ENCODE measurements at regions not wholly inside any gene's neighbourhood (a gene's known extent, or its start where the extent isn't known, plus 50 kb on each side); places are given as distances from the start of the nearest gene placed in this dataset.

DNA sequence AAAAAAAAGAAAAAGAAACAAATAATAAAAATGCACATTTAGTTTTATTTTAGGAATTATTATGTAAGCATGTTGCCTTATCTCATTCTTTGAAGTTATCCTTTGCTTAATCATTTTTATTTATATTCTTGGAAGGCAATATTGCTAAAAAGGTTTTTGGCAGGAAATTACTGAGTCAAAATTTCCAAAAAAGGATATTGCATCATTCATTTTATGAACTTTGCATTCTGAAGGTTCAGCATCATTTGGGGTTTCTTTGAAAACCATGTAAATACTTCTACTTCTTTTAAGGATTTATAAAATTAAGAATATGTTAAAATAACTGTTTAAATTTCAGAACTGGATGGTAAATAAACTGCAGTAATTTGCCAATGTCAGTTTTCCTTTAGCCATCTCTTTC, 94.2 kb upstream of the CTNND2 start:
- no peaks in the 10 kb centered on the region for H4K20me1 ChIP-seq (ENCODE audit: insufficient read depth, low read depth, low read length)
- H3K4me2 ChIP-seq (ENCODE audit: low read depth, low read length, poor library complexity, severe bottlenecking) = no peak overlapping the region
- H3K4me1 ChIP-seq (ENCODE audit: low read length) = no peaks in the 10 kb centered on the region
- no peaks in the 10 kb centered on the region for H3K36me3 ChIP-seq (ENCODE audit: insufficient read depth, low read length)
- no peak overlapping the region for H3K27ac ChIP-seq (ENCODE audit: low read length)
- no peak overlapping the region for H3K9ac ChIP-seq (ENCODE audit: low read length)
- H3K79me2 ChIP-seq (ENCODE audit: low read length) = no peaks in the 10 kb centered on the region
- no peak overlapping the region for H3K4me3 ChIP-seq (ENCODE audit: low read length)
- peaks cover 17% of the 10 kb centered on the region for H3K9me3 ChIP-seq (ENCODE audit: low read length)
- H2AFZ ChIP-seq (ENCODE audit: low read length) = no peak overlapping the region
- DNase-seq = no peak
- no peaks in the 10 kb centered on the region for H3K27me3 ChIP-seq (ENCODE audit: low read length)
- no peaks in the 10 kb centered on the region for H3K9me2 ChIP-seq (replicated peaks; ENCODE audit: insufficient read depth, low read length)

DNA sequence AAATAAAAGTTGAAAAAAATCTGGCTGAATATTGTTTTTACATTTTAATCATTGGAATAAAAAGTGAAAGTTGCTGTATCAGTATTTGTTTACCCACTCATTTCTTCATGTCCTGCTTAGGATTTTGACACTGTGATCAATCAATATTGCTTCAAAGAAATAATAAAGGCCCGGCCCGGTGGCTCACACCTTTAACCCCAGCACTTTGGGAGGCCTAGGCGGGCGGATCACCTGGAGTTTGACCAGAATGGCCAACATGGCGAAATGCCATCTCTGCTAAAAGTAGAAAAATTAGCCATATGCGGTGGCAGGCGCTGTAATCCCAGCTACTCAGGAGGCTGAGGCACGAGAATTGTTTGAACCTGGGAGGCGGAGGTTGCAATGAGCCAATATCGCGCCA, 93.7 kb upstream of the CTNND2 start:
- no peaks in the 10 kb centered on the region for H3K27me3 ChIP-seq (ENCODE audit: low read length)

DNA sequence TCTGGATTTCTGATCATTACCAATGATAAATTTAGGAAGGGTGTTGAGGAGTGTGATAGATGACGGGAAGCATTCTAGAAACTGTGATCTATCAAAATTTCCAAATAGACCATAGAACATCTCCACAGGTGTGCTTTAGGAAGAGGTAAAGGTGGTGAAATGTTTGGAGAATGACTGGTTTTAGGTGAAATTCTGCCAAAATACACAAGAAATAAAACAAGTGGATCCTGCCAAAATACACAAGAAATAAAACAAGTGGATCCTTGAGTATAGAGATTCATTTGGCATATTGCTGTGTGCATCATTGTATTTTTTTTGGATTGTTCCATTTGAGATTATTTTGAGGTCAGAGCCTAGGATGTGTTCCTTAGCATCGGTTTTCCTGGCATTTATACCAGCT, 88.3 kb upstream of the CTNND2 start:
- Histone ChIP-seq H3K9me2 (replicated peaks; ENCODE audit: insufficient read depth, low read length) (no peaks in the 10 kb centered on the region), H3K27me3 (ENCODE audit: low read length) (no peaks in the 10 kb centered on the region), H3K4me1 (ENCODE audit: low read length) (no peaks in the 10 kb centered on the region), H3K36me3 (ENCODE audit: insufficient read depth, low read length) (no peaks in the 10 kb centered on the region), H3K79me2 (ENCODE audit: low read length) (no peaks in the 10 kb centered on the region), H4K20me1 (ENCODE audit: insufficient read depth, low read depth, low read length) (no peaks in the 10 kb centered on the region), H3K27ac (ENCODE audit: low read length) (no peak overlapping the region), H3K9ac (ENCODE audit: low read length) (no peak overlapping the region), H3K4me2 (ENCODE audit: low read depth, low read length, poor library complexity, severe bottlenecking) (no peak overlapping the region), H3K4me3 (ENCODE audit: low read length) (no peak overlapping the region), H2AFZ (ENCODE audit: low read length) (no peak overlapping the region), H3K9me3 (ENCODE audit: low read length) (peaks cover 31% of the 10 kb centered on the region)
- no peak for DNase-seq

More for the DNA sequence above, 93.7 kb upstream of the CTNND2 start:
- no peak overlapping the region for H3K4me2 ChIP-seq (ENCODE audit: low read depth, low read length, poor library complexity, severe bottlenecking)
- no peak overlapping the region for H3K4me3 ChIP-seq (ENCODE audit: low read length)
- peaks cover 19% of the 10 kb centered on the region for H3K9me3 ChIP-seq (ENCODE audit: low read length)
- H3K9ac ChIP-seq (ENCODE audit: low read length) = no peak overlapping the region
- H3K9me2 ChIP-seq (replicated peaks; ENCODE audit: insufficient read depth, low read length) = no peaks in the 10 kb centered on the region
- H3K36me3 ChIP-seq (ENCODE audit: insufficient read depth, low read length) = no peaks in the 10 kb centered on the region
- H3K27ac ChIP-seq (ENCODE audit: low read length) = no peak overlapping the region
- no peak for DNase-seq
- H3K4me1 ChIP-seq (ENCODE audit: low read length) = no peaks in the 10 kb centered on the region
- H3K79me2 ChIP-seq (ENCODE audit: low read length) = no peaks in the 10 kb centered on the region
- H4K20me1 ChIP-seq (ENCODE audit: insufficient read depth, low read depth, low read length) = no peaks in the 10 kb centered on the region
- H2AFZ ChIP-seq (ENCODE audit: low read length) = no peak overlapping the region

- H3K4me1 ChIP-seq (ENCODE audit: low read length) = no peaks in the 10 kb centered on the region
- DNase-seq = no peak
- peaks cover 26% of the 10 kb centered on the region for H3K9me3 ChIP-seq (ENCODE audit: low read length)
- H3K79me2 ChIP-seq (ENCODE audit: low read length) = no peaks in the 10 kb centered on the region
- H4K20me1 ChIP-seq (ENCODE audit: insufficient read depth, low read depth, low read length) = no peaks in the 10 kb centered on the region
- no peak overlapping the region for H3K9ac ChIP-seq (ENCODE audit: low read length)
- H3K4me2 ChIP-seq (ENCODE audit: low read depth, low read length, poor library complexity, severe bottlenecking) = no peak overlapping the region
- no peaks in the 10 kb centered on the region for H3K36me3 ChIP-seq (ENCODE audit: insufficient read depth, low read length)
- no peaks in the 10 kb centered on the region for H3K27me3 ChIP-seq (ENCODE audit: low read length)
- H3K9me2 ChIP-seq (replicated peaks; ENCODE audit: insufficient read depth, low read length) = no peaks in the 10 kb centered on the region
- no peak overlapping the region for H3K27ac ChIP-seq (ENCODE audit: low read length)
- H2AFZ ChIP-seq (ENCODE audit: low read length) = no peak overlapping the region
- no peak overlapping the region for H3K4me3 ChIP-seq (ENCODE audit: low read length)
These were observed 81.7 kb upstream of the CTNND2 start for GRCh38 chr5:11985993-11986392.

DNA sequence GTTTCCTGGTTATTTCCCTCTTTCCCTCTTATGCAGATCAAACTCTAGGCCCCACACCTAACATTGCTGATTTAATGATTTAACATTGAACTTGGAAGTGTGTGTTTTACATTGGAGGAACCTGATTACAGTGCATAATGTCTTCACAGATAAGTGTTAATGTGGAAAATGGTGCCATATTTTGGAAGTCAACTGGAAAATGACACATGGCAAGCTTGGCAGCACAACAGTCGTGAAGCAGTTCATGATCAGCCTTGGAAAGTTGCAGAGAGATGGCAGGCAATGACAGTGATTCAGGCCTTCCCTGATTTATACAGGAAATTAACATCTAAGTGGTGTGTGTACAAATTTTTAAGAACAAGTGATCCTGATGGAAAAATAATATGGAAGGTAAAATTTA, 80.0 kb upstream of the CTNND2 start:
- DNase-seq = no peak
- Histone ChIP-seq H3K4me1 (ENCODE audit: low read length) (no peaks in the 10 kb centered on the region), H3K27me3 (ENCODE audit: low read length) (no peaks in the 10 kb centered on the region), H3K9ac (ENCODE audit: low read length) (no peak overlapping the region), H3K4me3 (ENCODE audit: low read length) (no peak overlapping the region), H3K36me3 (ENCODE audit: insufficient read depth, low read length) (no peaks in the 10 kb centered on the region), H3K79me2 (ENCODE audit: low read length) (no peaks in the 10 kb centered on the region), H3K9me3 (ENCODE audit: low read length) (peaks cover 27% of the 10 kb centered on the region), H2AFZ (ENCODE audit: low read length) (no peak overlapping the region), H3K27ac (ENCODE audit: low read length) (no peak overlapping the region), H3K9me2 (replicated peaks; ENCODE audit: insufficient read depth, low read length) (no peaks in the 10 kb centered on the region), H4K20me1 (ENCODE audit: insufficient read depth, low read depth, low read length) (no peaks in the 10 kb centered on the region), H3K4me2 (ENCODE audit: low read depth, low read length, poor library complexity, severe bottlenecking) (no peak overlapping the region)

GRCh38 chr5:11981986-11982385, 77.7 kb upstream of the CTNND2 start:
- Histone ChIP-seq H3K4me1 (ENCODE audit: low read length) (no peaks in the 10 kb centered on the region), H3K36me3 (ENCODE audit: insufficient read depth, low read length) (no peaks in the 10 kb centered on the region)

GRCh38 chr5:11977904-11978303, 73.7 kb upstream of the CTNND2 start:
- Histone ChIP-seq H3K27ac (ENCODE audit: low read length) (no peak overlapping the region), H3K9ac (ENCODE audit: low read length) (no peak overlapping the region), H3K4me3 (ENCODE audit: low read length) (no peak overlapping the region), H3K4me1 (ENCODE audit: low read length) (no peaks in the 10 kb centered on the region), H4K20me1 (ENCODE audit: insufficient read depth, low read depth, low read length) (no peaks in the 10 kb centered on the region), H3K27me3 (ENCODE audit: low read length) (no peaks in the 10 kb centered on the region), H3K4me2 (ENCODE audit: low read depth, low read length, poor library complexity, severe bottlenecking) (no peak overlapping the region), H3K9me2 (replicated peaks; ENCODE audit: insufficient read depth, low read length) (no peaks in the 10 kb centered on the region), H2AFZ (ENCODE audit: low read length) (no peak overlapping the region), H3K36me3 (ENCODE audit: insufficient read depth, low read length) (no peaks in the 10 kb centered on the region), H3K9me3 (ENCODE audit: low read length) (peaks cover 23% of the 10 kb centered on the region), H3K79me2 (ENCODE audit: low read length) (no peaks in the 10 kb centered on the region)
- DNase-seq = no peak

More at GRCh38 chr5:11981986-11982385, 77.7 kb upstream of the CTNND2 start:
- H3K27ac ChIP-seq (ENCODE audit: low read length) = no peak overlapping the region
- no peaks in the 10 kb centered on the region for H3K79me2 ChIP-seq (ENCODE audit: low read length)
- H4K20me1 ChIP-seq (ENCODE audit: insufficient read depth, low read depth, low read length) = no peaks in the 10 kb centered on the region
- no peak overlapping the region for H3K4me2 ChIP-seq (ENCODE audit: low read depth, low read length, poor library complexity, severe bottlenecking)
- H2AFZ ChIP-seq (ENCODE audit: low read length) = no peak overlapping the region
- H3K9me3 ChIP-seq (ENCODE audit: low read length) = peaks cover 32% of the 10 kb centered on the region
- no peak overlapping the region for H3K9ac ChIP-seq (ENCODE audit: low read length)
- no peaks in the 10 kb centered on the region for H3K9me2 ChIP-seq (replicated peaks; ENCODE audit: insufficient read depth, low read length)
- H3K27me3 ChIP-seq (ENCODE audit: low read length) = no peaks in the 10 kb centered on the region
- DNase-seq = no peak
- H3K4me3 ChIP-seq (ENCODE audit: low read length) = no peak overlapping the region

- no peaks in the 10 kb centered on the region for H3K36me3 ChIP-seq (ENCODE audit: insufficient read depth, low read length)
- no peaks in the 10 kb centered on the region for H3K27me3 ChIP-seq (ENCODE audit: low read length)
- no peak overlapping the region for H3K4me3 ChIP-seq (ENCODE audit: low read length)
- no peak overlapping the region for H3K4me2 ChIP-seq (ENCODE audit: low read depth, low read length, poor library complexity, severe bottlenecking)
- no peak overlapping the region for H3K9ac ChIP-seq (ENCODE audit: low read length)
- no peak overlapping the region for H3K27ac ChIP-seq (ENCODE audit: low read length)
- peaks cover 32% of the 10 kb centered on the region for H3K9me3 ChIP-seq (ENCODE audit: low read length)
- no peaks in the 10 kb centered on the region for H3K9me2 ChIP-seq (replicated peaks; ENCODE audit: insufficient read depth, low read length)
- H3K79me2 ChIP-seq (ENCODE audit: low read length) = no peaks in the 10 kb centered on the region
- no peak overlapping the region for H2AFZ ChIP-seq (ENCODE audit: low read length)
- H3K4me1 ChIP-seq (ENCODE audit: low read length) = no peaks in the 10 kb centered on the region
- no peaks in the 10 kb centered on the region for H4K20me1 ChIP-seq (ENCODE audit: insufficient read depth, low read depth, low read length)
- no peak for DNase-seq
These were observed 69.2 kb upstream of the CTNND2 start for GRCh38 chr5:11973469-11973868.

DNA sequence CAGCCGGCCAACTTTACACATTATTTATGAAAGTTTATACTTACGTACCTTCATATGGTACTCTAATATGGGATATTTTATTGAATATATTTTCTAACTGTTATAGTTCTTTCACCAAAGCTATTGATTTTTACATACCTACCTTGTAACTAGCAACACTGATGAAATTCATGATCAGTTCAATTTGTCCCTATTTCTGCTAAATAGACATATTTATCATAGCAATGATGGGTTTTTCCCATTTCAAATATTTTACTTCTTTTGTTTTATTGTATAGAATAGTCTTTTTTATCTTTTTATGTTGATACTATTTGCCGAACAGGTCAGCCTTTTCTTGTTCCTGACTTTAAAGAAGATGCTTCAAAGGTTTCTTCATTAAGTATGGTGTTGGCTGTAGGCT, 59.0 kb upstream of the CTNND2 start:
- no peak overlapping the region for H3K4me2 ChIP-seq (ENCODE audit: low read depth, low read length, poor library complexity, severe bottlenecking)
- DNase-seq = no peak
- H3K9ac ChIP-seq (ENCODE audit: low read length) = no peak overlapping the region
- no peaks in the 10 kb centered on the region for H4K20me1 ChIP-seq (ENCODE audit: insufficient read depth, low read depth, low read length)
- no peaks in the 10 kb centered on the region for H3K4me1 ChIP-seq (ENCODE audit: low read length)
- H3K4me3 ChIP-seq (ENCODE audit: low read length) = no peak overlapping the region
- no peaks in the 10 kb centered on the region for H3K36me3 ChIP-seq (ENCODE audit: insufficient read depth, low read length)
- H2AFZ ChIP-seq (ENCODE audit: low read length) = no peak overlapping the region
- no peaks in the 10 kb centered on the region for H3K9me2 ChIP-seq (replicated peaks; ENCODE audit: insufficient read depth, low read length)
- H3K27ac ChIP-seq (ENCODE audit: low read length) = no peak overlapping the region
- H3K79me2 ChIP-seq (ENCODE audit: low read length) = no peaks in the 10 kb centered on the region
- H3K27me3 ChIP-seq (ENCODE audit: low read length) = no peaks in the 10 kb centered on the region
- H3K9me3 ChIP-seq (ENCODE audit: low read length) = peaks cover 15% of the 10 kb centered on the region

All from Karpas-422 (cell line).